ENCODE measurements at regions not wholly inside any gene's neighbourhood (a gene's known extent, or its start where the extent isn't known, plus 50 kb on each side); places are given as distances from the start of the nearest gene placed in this dataset.
A peak's percentile ranks its signal among the peaks of the same experiment; 100 is the strongest.
"Not testable (repeated sequence)": the region's sequence is repeated elsewhere in the genome, so short reads cannot be mapped to it uniquely, and the experiment has no call there.

GRCh38 chr4:8717470-8717869 lies 124.9 kb downstream of the CPZ start:
- H3K27me3 ChIP-seq (ENCODE audit: insufficient read depth, low read length, poor library complexity, severe bottlenecking); POLR2A ChIA-PET; H3K36me3 Mint-ChIP-seq; H3K27me3 Mint-ChIP-seq; H3K4me1 ChIP-seq (ENCODE audit: insufficient read depth, low read length); H3K4me3 Mint-ChIP-seq; H3K4me1 Mint-ChIP-seq; H3K4me3 ChIP-seq (ENCODE audit: low read length); H3K9me3 ChIP-seq (ENCODE audit: low read length); DNase-seq; CTCF ChIA-PET; H3K36me3 ChIP-seq (ENCODE audit: insufficient read depth, low read length); H3K27ac ChIP-seq (ENCODE audit: low read depth, low read length): not testable (repeated sequence)
- Mint-ChIP-seq H3K27ac (peak overlapping the region in 1 of 8 donors; percentile 74), H3K9me3 (peaks cover 13 to 30% (median 21%) of the 10 kb centered on the region in 5 donors)

GRCh38 chr4:8710946-8711345 lies 118.4 kb downstream of the CPZ start:
- Mint-ChIP-seq H3K4me1 (no peaks in the 10 kb centered on the region), H3K4me3 (no peak overlapping the region), H3K36me3 (peaks cover 0 to 9% (median 0%) of the 10 kb centered on the region in 3 donors), H3K27me3 (peaks cover 0 to 2% of the 10 kb centered on the region in 2 donors), H3K9me3 (peaks cover 19 to 29% (median 21%) of the 10 kb centered on the region in 5 donors), H3K27ac (no peak overlapping the region)
- no peaks in the 10 kb centered on the region for H3K36me3 ChIP-seq (ENCODE audit: insufficient read depth, low read length)
- H3K4me3 ChIP-seq (ENCODE audit: low read length): no peak overlapping the region
- POLR2A ChIA-PET: no interaction called here
- H3K27ac ChIP-seq (ENCODE audit: low read depth, low read length): no peak overlapping the region
- H3K9me3 ChIP-seq (ENCODE audit: low read length): no peaks in the 10 kb centered on the region
- no peak for DNase-seq
- H3K27me3 ChIP-seq (ENCODE audit: insufficient read depth, low read length, poor library complexity, severe bottlenecking): no peaks in the 10 kb centered on the region
- H3K4me1 ChIP-seq (ENCODE audit: insufficient read depth, low read length): no peaks in the 10 kb centered on the region
- CTCF ChIA-PET: no interaction called here

GRCh38 chr4:8710416-8710815 lies 117.9 kb downstream of the CPZ start:
- Mint-ChIP-seq H3K9me3 (peaks cover 18 to 27% (median 19%) of the 10 kb centered on the region in 5 donors), H3K4me1 (no peaks in the 10 kb centered on the region), H3K36me3 (peaks cover 0 to 9% (median 0%) of the 10 kb centered on the region in 3 donors), H3K4me3 (no peak overlapping the region), H3K27me3 (peaks cover 0 to 2% of the 10 kb centered on the region in 2 donors), H3K27ac (no peak overlapping the region)
- Histone ChIP-seq H3K4me1 (ENCODE audit: insufficient read depth, low read length) (no peaks in the 10 kb centered on the region), H3K4me3 (ENCODE audit: low read length) (no peak overlapping the region), H3K36me3 (ENCODE audit: insufficient read depth, low read length) (no peaks in the 10 kb centered on the region), H3K9me3 (ENCODE audit: low read length) (no peaks in the 10 kb centered on the region), H3K27ac (ENCODE audit: low read depth, low read length) (no peak overlapping the region), H3K27me3 (ENCODE audit: insufficient read depth, low read length, poor library complexity, severe bottlenecking) (no peaks in the 10 kb centered on the region)
- ChIA-PET POLR2A (no interaction called here), CTCF (no interaction called here)
- no peak for DNase-seq

GRCh38 chr4:8709729-8710360 lies 117.3 kb downstream of the CPZ start:
- Histone ChIP-seq H3K4me3 (ENCODE audit: low read length) (no peak overlapping the region), H3K9me3 (ENCODE audit: low read length) (no peaks in the 10 kb centered on the region), H3K4me1 (ENCODE audit: insufficient read depth, low read length) (no peaks in the 10 kb centered on the region), H3K27ac (ENCODE audit: low read depth, low read length) (no peak overlapping the region), H3K27me3 (ENCODE audit: insufficient read depth, low read length, poor library complexity, severe bottlenecking) (no peaks in the 10 kb centered on the region), H3K36me3 (ENCODE audit: insufficient read depth, low read length) (no peaks in the 10 kb centered on the region)
- no peaks in the 10 kb centered on the region for H3K4me1 Mint-ChIP-seq
- H3K27me3 Mint-ChIP-seq: peaks cover 0 to 2% of the 10 kb centered on the region in 2 donors
- DNase-seq: no peak
- H3K27ac Mint-ChIP-seq: no peak overlapping the region
- no peak overlapping the region for H3K4me3 Mint-ChIP-seq
- peaks cover 12 to 21% (median 19%) of the 10 kb centered on the region in 5 donors for H3K9me3 Mint-ChIP-seq
- ChIA-PET POLR2A (no interaction called here), CTCF (no interaction called here)
- peaks cover 0 to 9% (median 0%) of the 10 kb centered on the region in 3 donors for H3K36me3 Mint-ChIP-seq

- H3K36me3 Mint-ChIP-seq: peaks cover 0 to 9% (median 0%) of the 10 kb centered on the region in 3 donors
- no peak for DNase-seq
- H3K27ac Mint-ChIP-seq: no peak overlapping the region
- H3K4me1 Mint-ChIP-seq: no peaks in the 10 kb centered on the region
- H3K27ac ChIP-seq (ENCODE audit: low read depth, low read length): no peak overlapping the region
- H3K4me1 ChIP-seq (ENCODE audit: insufficient read depth, low read length): no peaks in the 10 kb centered on the region
- H3K27me3 ChIP-seq (ENCODE audit: insufficient read depth, low read length, poor library complexity, severe bottlenecking): no peaks in the 10 kb centered on the region
- no peaks in the 10 kb centered on the region for H3K36me3 ChIP-seq (ENCODE audit: insufficient read depth, low read length)
- ChIA-PET CTCF (no interaction called here), POLR2A (no interaction called here)
- H3K4me3 Mint-ChIP-seq: no peak overlapping the region
- peaks cover 9 to 19% (median 17%) of the 10 kb centered on the region in 5 donors for H3K9me3 Mint-ChIP-seq
- no peaks in the 10 kb centered on the region for H3K9me3 ChIP-seq (ENCODE audit: low read length)
- H3K4me3 ChIP-seq (ENCODE audit: low read length): no peak overlapping the region
- H3K27me3 Mint-ChIP-seq: peaks cover 0 to 2% of the 10 kb centered on the region in 2 donors
Measured at GRCh38 chr4:8709050-8709728, 116.6 kb downstream of the CPZ start.

- H3K27me3 Mint-ChIP-seq: peaks cover 0 to 2% of the 10 kb centered on the region in 2 donors
Measured at GRCh38 chr4:8708401-8709021, 115.9 kb downstream of the CPZ start.

GRCh38 chr4:8707045-8707781 lies 114.6 kb downstream of the CPZ start:
- H3K9me3 ChIP-seq (ENCODE audit: low read length): no peaks in the 10 kb centered on the region
- Mint-ChIP-seq H3K36me3 (peaks cover 0 to 5% (median 0%) of the 10 kb centered on the region in 3 donors), H3K4me3 (no peak overlapping the region), H3K4me1 (no peaks in the 10 kb centered on the region), H3K27ac (no peak overlapping the region), H3K27me3 (peaks cover 0 to 4% of the 10 kb centered on the region in 2 donors), H3K9me3 (peaks cover 0 to 7% (median 4%) of the 10 kb centered on the region in 5 donors)
- H3K36me3 ChIP-seq (ENCODE audit: insufficient read depth, low read length): no peaks in the 10 kb centered on the region
- ChIA-PET POLR2A (no interaction called here), CTCF (no interaction called here)
- H3K27me3 ChIP-seq (ENCODE audit: insufficient read depth, low read length, poor library complexity, severe bottlenecking): no peaks in the 10 kb centered on the region
- no peak overlapping the region for H3K27ac ChIP-seq (ENCODE audit: low read depth, low read length)
- no peak overlapping the region for H3K4me3 ChIP-seq (ENCODE audit: low read length)
- no peaks in the 10 kb centered on the region for H3K4me1 ChIP-seq (ENCODE audit: insufficient read depth, low read length)
- DNase-seq: no peak

More at GRCh38 chr4:8708401-8709021, 115.9 kb downstream of the CPZ start:
- Mint-ChIP-seq H3K27ac (no peak overlapping the region), H3K4me1 (no peaks in the 10 kb centered on the region), H3K9me3 (peaks cover 8 to 17% (median 16%) of the 10 kb centered on the region in 5 donors), H3K36me3 (peaks cover 0 to 9% (median 0%) of the 10 kb centered on the region in 3 donors), H3K4me3 (no peak overlapping the region)
- Histone ChIP-seq H3K9me3 (ENCODE audit: low read length) (no peaks in the 10 kb centered on the region), H3K27me3 (ENCODE audit: insufficient read depth, low read length, poor library complexity, severe bottlenecking) (no peaks in the 10 kb centered on the region), H3K4me1 (ENCODE audit: insufficient read depth, low read length) (no peaks in the 10 kb centered on the region), H3K4me3 (ENCODE audit: low read length) (no peak overlapping the region), H3K27ac (ENCODE audit: low read depth, low read length) (no peak overlapping the region), H3K36me3 (ENCODE audit: insufficient read depth, low read length) (no peaks in the 10 kb centered on the region)
- no peak for DNase-seq
- CTCF ChIA-PET: no interaction called here
- POLR2A ChIA-PET: no interaction called here

Measured in CD8-positive, alpha-beta memory T cell (primary cell).